NB4 (cell line): ENCODE measurements at regions not wholly inside any gene's neighbourhood (a gene's known extent, or its start where the extent isn't known, plus 50 kb on each side); places are given as distances from the start of the nearest gene placed in this dataset.

Experiments
- CTCF ChIP-seq: IDR thresholded peaks from one replicate; pipeline ENCODE4 v1.5.1; 2012; ENCODE audit warnings: low read depth, low read length
- POLR2A ChIP-seq: IDR thresholded peaks from 2 replicates; pipeline ENCODE4 v1.6.1; 2011; ENCODE audit warnings: mild to moderate bottlenecking; ENCODE audit not compliant: insufficient read length; ENCODE audit errors: extremely low read depth

GRCh38 chr5:169527863-169528262, 55.7 kb upstream of the SPDL1 start:
- TF ChIP-seq POLR2A, result no peak
- no peak for TF ChIP-seq CTCF
